Panc1 (cell line): ENCODE measurements at regions not wholly inside any gene's neighbourhood (a gene's known extent, or its start where the extent isn't known, plus 50 kb on each side); places are given as distances from the start of the nearest gene placed in this dataset.

Experiments
- ATAC-seq: fragments of 200-7000 bp; cut with Tn5 transposase; 2 replicates; pipeline ENCODE4 v1.9.1; 2020; ENCODE audit warnings: mild to moderate bottlenecking, moderate library complexity
- BruUV-seq: library from RNA; stranded (reverse); fragments of 400-500 nt; replicated peaks from 2 replicates; lab custom pipeline; 2021; lab: Mats Ljungman, UMichigan
- CTCF ChIA-PET: fragments of 300-600 bp; sonication (Branson Sonifier 250); formaldehyde crosslinking; loops from one replicate; lab custom pipeline; 2022; ENCODE audit warnings: antibody characterized with exemption; lab: Charles Lee
- POLR2A ChIA-PET: fragments of 300-600 bp; sonication (Branson Sonifier 250); formaldehyde crosslinking; loops from one replicate; lab custom pipeline; 2022; ENCODE audit warnings: antibody characterized with exemption; lab: Charles Lee
- DNase-seq: peaks from one replicate; pipeline ENCODE4 v3.0.0-alpha.2; 2010; ENCODE audit warnings: low read depth, low spot score
- H3K27ac ChIP-seq: 2 replicates; pipeline ENCODE4 v1.5.1; 2011; ENCODE audit warnings: mild to moderate bottlenecking, low read length, inconsistent platforms
- H3K27me3 ChIP-seq: fragments of 200-500 bp; sonication (Bioruptor generic); 2 replicates; pipeline ENCODE4 v1.6.0; 2014; ENCODE audit warnings: low read length, inconsistent platforms; ENCODE audit not compliant: control insufficient read depth, insufficient read depth
- H3K36me3 ChIP-seq: fragments of 200-500 bp; sonication (Bioruptor generic); 2 replicates; pipeline ENCODE4 v1.5.1; 2014; ENCODE audit warnings: inconsistent platforms, mild to moderate bottlenecking, low read length, moderate library complexity; ENCODE audit not compliant: control insufficient read depth, insufficient read depth
- H3K4me1 ChIP-seq: 2 replicates; pipeline ENCODE4 v1.5.1; 2011; ENCODE audit warnings: inconsistent platforms, mild to moderate bottlenecking, low read length, moderate library complexity; ENCODE audit not compliant: control insufficient read depth, insufficient read depth
- H3K4me3 ChIP-seq, 2 experiments: 2 replicates each; pipeline ENCODE4 v1.5.1; 2011 to 2012; ENCODE audit warnings: low read depth in 2 of 2, low read length in 2 of 2, mild to moderate bottlenecking in 2 of 2, inconsistent platforms in 1 of 2, moderate library complexity in 1 of 2
- H3K9me3 ChIP-seq: fragments of 200-500 bp; sonication (Bioruptor generic); 2 replicates; pipeline ENCODE4 v1.5.1; 2014; ENCODE audit warnings: low read depth, mild to moderate bottlenecking, inconsistent platforms, low read length, moderate library complexity; ENCODE audit not compliant: control insufficient read depth, insufficient read depth
- POLR2AphosphoS5 ChIP-seq: IDR thresholded peaks from 2 replicates; pipeline ENCODE4 v1.6.1; 2012; ENCODE audit warnings: mild to moderate bottlenecking, low read depth, low read length, moderate library complexity
- SIN3A ChIP-seq: IDR thresholded peaks from 2 replicates; pipeline ENCODE4 v1.6.1; 2012; ENCODE audit warnings: low read depth, mild to moderate bottlenecking, low read length, moderate library complexity, borderline replicate concordance; ENCODE audit not compliant: insufficient read depth
- TCF7L2 ChIP-seq: IDR thresholded peaks from 2 replicates; pipeline ENCODE4 v1.6.1; 2011; ENCODE audit warnings: mild to moderate bottlenecking, low read depth, low read length, inconsistent platforms
- in situ Hi-C: cut with HindIII; loops from 2 replicates; pipeline ENCODE4 v1.10.0; 2016; ENCODE audit warnings: low sequenced_read_pairs, low pct_unique_long_range_greater_than_20kb
- intact Hi-C: fragments of 100-400 bp; cut with micrococcal nuclease; formaldehyde crosslinking; loops from one replicate; pipeline ENCODE4 v1.10.0; 2022; ENCODE audit not compliant: unreplicated experiment
- TF ChIP-seq, protein P1 (sequence below): fragments of 450-650 bp; IDR thresholded peaks from 2 replicates; pipeline ENCODE4 v1.5.1; 2017; ENCODE audit warnings: mild to moderate bottlenecking
- TF ChIP-seq, protein P2 (sequence below), 2 experiments: IDR thresholded peaks; 2 replicates each; pipeline ENCODE4 v1.6.1; 2011 to 2012; ENCODE audit warnings: low read depth in 2 of 2, control low read depth in 1 of 2, low read length in 1 of 2, mild to moderate bottlenecking in 1 of 2, moderate library complexity in 1 of 2; ENCODE audit not compliant: insufficient read depth in 1 of 2

DNA sequence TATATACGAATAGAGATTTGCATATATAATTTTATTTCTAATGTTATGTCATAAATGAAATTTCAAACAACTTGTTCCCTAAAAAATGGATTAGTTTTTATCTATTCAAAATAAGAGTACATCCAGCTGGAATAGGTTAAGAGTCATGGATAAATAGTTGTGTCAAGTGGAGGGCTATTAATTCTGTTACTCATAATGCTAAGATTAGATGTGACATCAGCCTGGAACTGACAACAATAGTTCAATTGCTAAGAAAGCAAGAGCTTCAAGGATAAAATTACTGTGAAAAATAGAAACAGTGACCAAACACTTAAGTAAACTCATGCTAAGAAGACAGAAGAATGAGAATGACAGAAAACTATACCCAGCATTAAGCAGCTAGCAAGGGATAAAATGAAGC, 92.2 kb upstream of the CDH9 start:
- Histone ChIP-seq H3K36me3 (no peaks in the 10 kb centered on the region), H3K9me3 (no peaks in the 10 kb centered on the region), H3K27me3 (no peaks in the 10 kb centered on the region), H3K4me1 (no peaks in the 10 kb centered on the region), H3K27ac (no peak overlapping the region), H3K4me3 (no peak overlapping the region)
- ATAC-seq (no peak), DNase-seq (no peak)
- TF ChIP-seq, protein P1, sequence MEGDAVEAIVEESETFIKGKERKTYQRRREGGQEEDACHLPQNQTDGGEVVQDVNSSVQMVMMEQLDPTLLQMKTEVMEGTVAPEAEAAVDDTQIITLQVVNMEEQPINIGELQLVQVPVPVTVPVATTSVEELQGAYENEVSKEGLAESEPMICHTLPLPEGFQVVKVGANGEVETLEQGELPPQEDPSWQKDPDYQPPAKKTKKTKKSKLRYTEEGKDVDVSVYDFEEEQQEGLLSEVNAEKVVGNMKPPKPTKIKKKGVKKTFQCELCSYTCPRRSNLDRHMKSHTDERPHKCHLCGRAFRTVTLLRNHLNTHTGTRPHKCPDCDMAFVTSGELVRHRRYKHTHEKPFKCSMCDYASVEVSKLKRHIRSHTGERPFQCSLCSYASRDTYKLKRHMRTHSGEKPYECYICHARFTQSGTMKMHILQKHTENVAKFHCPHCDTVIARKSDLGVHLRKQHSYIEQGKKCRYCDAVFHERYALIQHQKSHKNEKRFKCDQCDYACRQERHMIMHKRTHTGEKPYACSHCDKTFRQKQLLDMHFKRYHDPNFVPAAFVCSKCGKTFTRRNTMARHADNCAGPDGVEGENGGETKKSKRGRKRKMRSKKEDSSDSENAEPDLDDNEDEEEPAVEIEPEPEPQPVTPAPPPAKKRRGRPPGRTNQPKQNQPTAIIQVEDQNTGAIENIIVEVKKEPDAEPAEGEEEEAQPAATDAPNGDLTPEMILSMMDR = no peak
- TF ChIP-seq TCF7L2 (no peak), POLR2AphosphoS5 (no peak), SIN3A (no peak)
- TF ChIP-seq, protein P2, sequence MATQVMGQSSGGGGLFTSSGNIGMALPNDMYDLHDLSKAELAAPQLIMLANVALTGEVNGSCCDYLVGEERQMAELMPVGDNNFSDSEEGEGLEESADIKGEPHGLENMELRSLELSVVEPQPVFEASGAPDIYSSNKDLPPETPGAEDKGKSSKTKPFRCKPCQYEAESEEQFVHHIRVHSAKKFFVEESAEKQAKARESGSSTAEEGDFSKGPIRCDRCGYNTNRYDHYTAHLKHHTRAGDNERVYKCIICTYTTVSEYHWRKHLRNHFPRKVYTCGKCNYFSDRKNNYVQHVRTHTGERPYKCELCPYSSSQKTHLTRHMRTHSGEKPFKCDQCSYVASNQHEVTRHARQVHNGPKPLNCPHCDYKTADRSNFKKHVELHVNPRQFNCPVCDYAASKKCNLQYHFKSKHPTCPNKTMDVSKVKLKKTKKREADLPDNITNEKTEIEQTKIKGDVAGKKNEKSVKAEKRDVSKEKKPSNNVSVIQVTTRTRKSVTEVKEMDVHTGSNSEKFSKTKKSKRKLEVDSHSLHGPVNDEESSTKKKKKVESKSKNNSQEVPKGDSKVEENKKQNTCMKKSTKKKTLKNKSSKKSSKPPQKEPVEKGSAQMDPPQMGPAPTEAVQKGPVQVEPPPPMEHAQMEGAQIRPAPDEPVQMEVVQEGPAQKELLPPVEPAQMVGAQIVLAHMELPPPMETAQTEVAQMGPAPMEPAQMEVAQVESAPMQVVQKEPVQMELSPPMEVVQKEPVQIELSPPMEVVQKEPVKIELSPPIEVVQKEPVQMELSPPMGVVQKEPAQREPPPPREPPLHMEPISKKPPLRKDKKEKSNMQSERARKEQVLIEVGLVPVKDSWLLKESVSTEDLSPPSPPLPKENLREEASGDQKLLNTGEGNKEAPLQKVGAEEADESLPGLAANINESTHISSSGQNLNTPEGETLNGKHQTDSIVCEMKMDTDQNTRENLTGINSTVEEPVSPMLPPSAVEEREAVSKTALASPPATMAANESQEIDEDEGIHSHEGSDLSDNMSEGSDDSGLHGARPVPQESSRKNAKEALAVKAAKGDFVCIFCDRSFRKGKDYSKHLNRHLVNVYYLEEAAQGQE (IDR thresholded peaks at IDR 0.05; ENCODE audit: insufficient read depth in 1 of 2, low read depth in 2 of 2, low read length in 1 of 2) = no peak
- intact Hi-C loops (no loop called here), in situ Hi-C loops (no loop called here)
- no TSS peak for BruUV-seq
- CTCF ChIA-PET = interaction anchor here (0.7 kb wide), 1 partner anchor 18 kb away, joined by 3 read pairs; no protein-coding TSS in a partner anchor
- POLR2A ChIA-PET = no interaction called here

DNA sequence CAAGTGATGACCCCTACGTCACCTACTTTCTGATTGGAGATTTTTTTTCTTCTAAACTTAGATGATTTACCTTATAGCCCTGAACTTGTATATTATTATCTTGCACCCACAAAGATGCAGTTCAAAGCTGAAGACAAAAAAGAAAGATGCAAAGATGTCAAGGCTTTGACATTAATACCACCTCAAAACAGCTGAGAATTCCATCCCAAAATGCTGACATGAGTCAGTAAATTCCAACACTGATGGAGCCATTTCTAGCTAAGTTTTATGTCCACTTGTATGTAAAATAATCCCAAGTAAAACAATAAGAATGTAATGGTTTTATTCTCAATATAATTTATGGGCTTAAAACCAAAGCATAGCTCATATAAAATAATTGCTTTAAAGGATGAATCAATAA, 91.5 kb upstream of the CDH9 start:
- H3K9me3 ChIP-seq = no peaks in the 10 kb centered on the region
- BruUV-seq = no TSS peak
- ChIA-PET POLR2A (no interaction called here), CTCF (no interaction called here)
- H3K36me3 ChIP-seq = no peaks in the 10 kb centered on the region
- in situ Hi-C loops (no loop called here), intact Hi-C loops (no loop called here)
- no peak overlapping the region for H3K4me3 ChIP-seq
- H3K27ac ChIP-seq = no peak overlapping the region
- H3K27me3 ChIP-seq = no peaks in the 10 kb centered on the region
- no peak for ATAC-seq
- no peak for DNase-seq
- no peaks in the 10 kb centered on the region for H3K4me1 ChIP-seq
- TF ChIP-seq POLR2AphosphoS5 = no peak
- TF ChIP-seq, protein P1 = no peak
- no peak for TF ChIP-seq SIN3A
- no peak for TF ChIP-seq TCF7L2
- TF ChIP-seq, protein P2 (IDR thresholded peaks at IDR 0.05; ENCODE audit: insufficient read depth in 1 of 2, low read depth in 2 of 2, low read length in 1 of 2) = no peak
